Endodermal cell (in vitro differentiated cells): ENCODE measurements at regions not wholly inside any gene's neighbourhood (a gene's known extent, or its start where the extent isn't known, plus 50 kb on each side); places are given as distances from the start of the nearest gene placed in this dataset.

Experiments used
- DNase-seq: peaks from one replicate; pipeline ENCODE4 v3.0.0-alpha.2; 2017
- H3K27ac ChIP-seq: 2 replicates; pipeline ENCODE4 v1.5.1; 2013; ENCODE audit warnings: mild to moderate bottlenecking, low read depth, low read length, moderate library complexity
- H3K27me3 ChIP-seq: 2 replicates; pipeline ENCODE4 v1.6.1; 2013; ENCODE audit warnings: mild to moderate bottlenecking, low read length, moderate library complexity; ENCODE audit not compliant: insufficient read depth, control insufficient read depth, poor library complexity, severe bottlenecking
- H3K36me3 ChIP-seq: 2 replicates; pipeline ENCODE4 v1.7.0; 2013; ENCODE audit warnings: mild to moderate bottlenecking, low read length, moderate library complexity; ENCODE audit not compliant: control insufficient read depth, insufficient read depth
- H3K4me1 ChIP-seq: one replicate; pipeline ENCODE4 v1.7.0; 2013; ENCODE audit warnings: low read length; ENCODE audit not compliant: control insufficient read depth, insufficient read depth
- H3K4me3 ChIP-seq: 2 replicates; pipeline ENCODE4 v1.5.1; 2013; ENCODE audit warnings: mild to moderate bottlenecking, low read length, moderate library complexity
- H3K9ac ChIP-seq: 2 replicates; pipeline ENCODE4 v1.6.1; 2013; ENCODE audit warnings: mild to moderate bottlenecking, low read length, moderate library complexity; ENCODE audit not compliant: poor library complexity, severe bottlenecking; ENCODE audit errors: extremely low read depth
- H3K9me3 ChIP-seq: 2 replicates; pipeline ENCODE4 v1.6.1; 2013; ENCODE audit warnings: mild to moderate bottlenecking, low read length, moderate library complexity; ENCODE audit not compliant: control insufficient read depth
- H3K27ac Mint-ChIP-seq: 2 replicates; pipeline ENCODE4 v1.8.0; 2020; ENCODE audit warnings: mixed read lengths
- H3K27me3 Mint-ChIP-seq: 2 replicates; pipeline ENCODE4 v1.8.0; 2021; ENCODE audit warnings: mild to moderate bottlenecking, mixed read lengths; ENCODE audit not compliant: insufficient read depth
- H3K36me3 Mint-ChIP-seq: 2 replicates; pipeline ENCODE4 v1.8.0; 2020; ENCODE audit warnings: low read depth, mixed read lengths
- H3K4me1 Mint-ChIP-seq: 2 replicates; pipeline ENCODE4 v1.8.0; 2020; ENCODE audit warnings: mixed read lengths
- H3K4me3 Mint-ChIP-seq: 2 replicates; pipeline ENCODE4 v1.8.0; 2020; ENCODE audit warnings: mild to moderate bottlenecking, moderate library complexity, mixed read lengths
- H3K9me3 Mint-ChIP-seq: 2 replicates; pipeline ENCODE4 v1.8.0; 2020; ENCODE audit warnings: mild to moderate bottlenecking, mixed read lengths
- WGBS, 2 experiments: methylation state at CpG; one replicate each; pipeline versions ENCODE4 v1.1.5 to v1.1.7; 2013; ENCODE audit warnings: missing lambda C conversion rate in 2 of 2, mixed read lengths in 1 of 2; ENCODE audit not compliant: insufficient coverage in 1 of 2, insufficient read length in 1 of 2; 5-methylcytosine and 5-hydroxymethylcytosine counted together
- TF ChIP-seq, protein P1 (sequence below): fragments of 200-600 bp; sonication (generic); conservative IDR thresholded peaks from 2 replicates; pipeline ENCODE4 v1.5.0; 2021; ENCODE audit warnings: antibody characterized with exemption, mild to moderate bottlenecking

- Histone ChIP-seq H3K9me3 (peaks cover 13% of the 10 kb centered on the region), H3K27ac (no peak overlapping the region), H3K27me3 (no peaks in the 10 kb centered on the region), H3K36me3 (no peaks in the 10 kb centered on the region), H3K4me1 (no peaks in the 10 kb centered on the region), H3K9ac (no peak overlapping the region), H3K4me3 (no peak overlapping the region)
- DNase-seq: no peak
- TF ChIP-seq, protein P1, sequence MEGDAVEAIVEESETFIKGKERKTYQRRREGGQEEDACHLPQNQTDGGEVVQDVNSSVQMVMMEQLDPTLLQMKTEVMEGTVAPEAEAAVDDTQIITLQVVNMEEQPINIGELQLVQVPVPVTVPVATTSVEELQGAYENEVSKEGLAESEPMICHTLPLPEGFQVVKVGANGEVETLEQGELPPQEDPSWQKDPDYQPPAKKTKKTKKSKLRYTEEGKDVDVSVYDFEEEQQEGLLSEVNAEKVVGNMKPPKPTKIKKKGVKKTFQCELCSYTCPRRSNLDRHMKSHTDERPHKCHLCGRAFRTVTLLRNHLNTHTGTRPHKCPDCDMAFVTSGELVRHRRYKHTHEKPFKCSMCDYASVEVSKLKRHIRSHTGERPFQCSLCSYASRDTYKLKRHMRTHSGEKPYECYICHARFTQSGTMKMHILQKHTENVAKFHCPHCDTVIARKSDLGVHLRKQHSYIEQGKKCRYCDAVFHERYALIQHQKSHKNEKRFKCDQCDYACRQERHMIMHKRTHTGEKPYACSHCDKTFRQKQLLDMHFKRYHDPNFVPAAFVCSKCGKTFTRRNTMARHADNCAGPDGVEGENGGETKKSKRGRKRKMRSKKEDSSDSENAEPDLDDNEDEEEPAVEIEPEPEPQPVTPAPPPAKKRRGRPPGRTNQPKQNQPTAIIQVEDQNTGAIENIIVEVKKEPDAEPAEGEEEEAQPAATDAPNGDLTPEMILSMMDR: no peak
- no peaks in the 10 kb centered on the region for H3K36me3 Mint-ChIP-seq
- 100% methylated on average over 1 of the region's 1 CpG; no CpG with 5 or more reads in 1 of the 2 experiments for WGBS, 2 experiments
- H3K4me3 Mint-ChIP-seq: no peak overlapping the region
- peaks cover 4% of the 10 kb centered on the region for H3K9me3 Mint-ChIP-seq
- peak overlapping the region; percentile 5 for H3K27ac Mint-ChIP-seq
- H3K27me3 Mint-ChIP-seq: no peaks in the 10 kb centered on the region
- peaks cover 11% of the 10 kb centered on the region for H3K4me1 Mint-ChIP-seq
Measured at GRCh38 chr10:80753612-80754011, 215.9 kb downstream of the SH2D4B start.

DNA sequence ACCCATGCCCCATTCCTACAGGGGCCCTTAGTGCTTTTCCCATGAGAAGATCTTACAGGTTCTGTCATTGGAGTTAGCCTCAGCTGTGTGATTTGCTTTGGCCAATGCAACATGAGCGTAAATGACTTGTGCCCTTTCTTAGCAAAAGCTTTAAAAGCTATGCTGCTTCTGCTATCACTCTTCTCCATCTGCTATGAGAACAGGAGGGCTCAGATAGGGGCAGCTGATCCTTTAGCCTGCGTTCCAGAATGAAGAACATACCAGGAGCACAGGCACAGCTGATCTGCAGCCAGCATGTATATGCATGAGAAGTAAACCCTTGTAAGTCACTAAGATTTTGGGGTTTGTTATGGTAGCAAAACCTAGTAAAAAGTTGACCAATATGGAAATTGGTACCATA is 218.2 kb downstream of the SH2D4B start:
- H3K4me1 Mint-ChIP-seq: peaks cover 21% of the 10 kb centered on the region
- Histone ChIP-seq H3K4me1 (peaks cover 5% of the 10 kb centered on the region), H3K9ac (no peak overlapping the region), H3K4me3 (no peak overlapping the region), H3K9me3 (peaks cover 13% of the 10 kb centered on the region), H3K27me3 (no peaks in the 10 kb centered on the region), H3K27ac (no peak overlapping the region), H3K36me3 (no peaks in the 10 kb centered on the region)
- TF ChIP-seq, protein P1: no peak
- 100% methylated on average over 2 of the region's 2 CpGs for WGBS, 2 experiments
- H3K27me3 Mint-ChIP-seq: no peaks in the 10 kb centered on the region
- no peak for DNase-seq
- H3K27ac Mint-ChIP-seq: no peak overlapping the region
- peaks cover 4% of the 10 kb centered on the region for H3K9me3 Mint-ChIP-seq
- no peak overlapping the region for H3K4me3 Mint-ChIP-seq
- H3K36me3 Mint-ChIP-seq: no peaks in the 10 kb centered on the region

GRCh38 chr10:80759693-80760092 is 222.0 kb downstream of the SH2D4B start:
- Histone ChIP-seq H3K36me3 (no peaks in the 10 kb centered on the region), H3K27me3 (no peaks in the 10 kb centered on the region), H3K4me3 (no peak overlapping the region), H3K9ac (no peak overlapping the region), H3K27ac (no peak overlapping the region), H3K4me1 (peaks cover 8% of the 10 kb centered on the region), H3K9me3 (peaks cover 6% of the 10 kb centered on the region)
- no peak for DNase-seq
- peaks cover 10% of the 10 kb centered on the region for H3K4me1 Mint-ChIP-seq
- no peaks in the 10 kb centered on the region for H3K36me3 Mint-ChIP-seq
- TF ChIP-seq, protein P1: no peak
- WGBS, 2 experiments: 93% methylated on average over 4 to 5 of the region's 5 CpGs
- peaks cover 3% of the 10 kb centered on the region for H3K27me3 Mint-ChIP-seq
- H3K27ac Mint-ChIP-seq: no peak overlapping the region
- no peak overlapping the region for H3K4me3 Mint-ChIP-seq
- no peaks in the 10 kb centered on the region for H3K9me3 Mint-ChIP-seq
